HG02610 (cell line): ENCODE measurements at regions not wholly inside any gene's neighbourhood (a gene's known extent, or its start where the extent isn't known, plus 50 kb on each side); places are given as distances from the start of the nearest gene placed in this dataset.

Experiments
- ATAC-seq: cut with Tn5 transposase; IDR thresholded peaks from one replicate; pipeline ENCODE4 v1.9.1; 2021; ENCODE audit warnings: mild to moderate bottlenecking, moderate library complexity; ENCODE audit not compliant: unreplicated experiment

DNA sequence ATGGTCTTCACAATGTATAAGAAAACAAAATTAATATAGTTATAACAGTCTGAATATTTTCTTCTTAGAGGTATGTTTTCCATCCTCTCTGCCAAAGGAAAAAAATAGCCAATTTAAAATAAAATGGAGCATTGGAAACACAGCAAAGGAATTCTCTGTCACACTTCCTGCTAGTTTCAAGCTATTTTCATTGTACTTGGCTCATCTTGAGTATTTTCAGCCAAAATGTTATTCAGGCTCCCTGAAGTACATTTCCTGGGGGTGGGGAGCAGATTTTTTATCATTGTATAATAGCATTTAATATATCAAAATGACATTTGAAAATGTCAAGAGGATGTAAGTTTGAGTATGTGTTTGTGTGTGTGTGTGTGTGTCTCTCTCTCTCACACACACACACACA is 463.6 kb upstream of the REG3G start:
- no peak for ATAC-seq

DNA sequence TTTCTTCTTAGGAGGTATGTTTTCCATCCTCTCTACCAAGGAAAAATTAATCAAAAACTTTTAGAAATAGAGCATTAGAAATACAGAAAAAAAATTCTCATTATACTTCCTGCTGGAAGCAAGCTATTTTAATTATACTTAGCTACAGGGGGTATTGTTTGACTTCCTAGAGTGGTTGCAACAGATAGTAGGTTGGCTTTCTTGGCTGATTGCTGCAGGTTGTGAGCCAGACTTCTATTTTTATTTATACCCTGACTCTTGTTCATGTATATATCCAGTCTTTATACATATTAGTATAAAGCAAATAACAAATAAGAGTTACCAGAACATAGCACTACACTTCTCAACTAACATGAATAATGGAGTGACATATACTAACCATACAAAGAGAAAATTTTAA is 460.8 kb upstream of the REG3G start:
- ATAC-seq: no peak

DNA sequence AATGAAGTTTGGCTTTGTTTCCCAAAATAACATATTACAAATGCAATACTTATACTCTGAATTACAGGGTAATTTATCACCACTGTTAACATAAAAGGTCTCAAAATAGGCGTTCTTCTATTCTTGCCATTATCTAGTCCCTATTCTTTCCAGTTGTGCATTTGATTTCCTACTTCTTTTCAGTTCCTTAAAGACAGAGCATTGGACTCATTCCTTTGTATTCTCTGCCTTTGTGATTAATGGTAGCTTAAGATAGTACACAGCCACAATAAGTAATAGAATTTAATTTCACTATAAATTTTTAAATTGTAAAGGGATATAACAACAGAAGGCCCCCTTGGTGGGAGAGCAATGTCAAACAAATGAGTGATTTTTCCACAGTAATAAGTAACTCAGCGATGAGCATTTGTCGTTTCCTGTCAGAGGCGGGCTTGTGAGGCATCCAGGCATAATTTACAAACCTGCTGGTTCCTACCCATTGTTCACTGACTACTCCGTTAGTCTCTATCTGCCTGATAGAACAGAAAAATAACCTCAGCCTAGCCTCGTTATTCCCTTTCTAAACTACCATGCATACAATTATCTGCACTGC is 456.6 kb upstream of the REG3G start:
- no peak for ATAC-seq

DNA sequence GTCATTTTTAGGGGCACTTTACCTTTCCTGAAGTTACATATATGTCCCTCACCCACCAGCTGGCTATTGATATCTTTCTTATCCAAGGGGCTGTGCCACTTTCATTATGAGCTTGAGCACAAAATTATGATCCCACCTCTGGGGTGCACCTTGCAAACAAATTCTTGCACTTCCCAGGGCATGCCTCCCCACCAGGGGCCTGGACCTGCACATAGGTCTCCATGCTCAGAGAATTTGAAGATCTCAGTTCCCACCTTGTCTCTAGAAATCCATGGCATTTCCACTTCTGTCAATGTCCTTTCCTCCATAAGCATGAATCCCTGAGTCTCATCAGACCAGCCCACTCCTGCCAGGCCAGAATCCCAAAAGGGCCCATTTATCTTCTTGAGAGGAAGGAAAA is 449.1 kb upstream of the REG3G start:
- no peak for ATAC-seq

DNA sequence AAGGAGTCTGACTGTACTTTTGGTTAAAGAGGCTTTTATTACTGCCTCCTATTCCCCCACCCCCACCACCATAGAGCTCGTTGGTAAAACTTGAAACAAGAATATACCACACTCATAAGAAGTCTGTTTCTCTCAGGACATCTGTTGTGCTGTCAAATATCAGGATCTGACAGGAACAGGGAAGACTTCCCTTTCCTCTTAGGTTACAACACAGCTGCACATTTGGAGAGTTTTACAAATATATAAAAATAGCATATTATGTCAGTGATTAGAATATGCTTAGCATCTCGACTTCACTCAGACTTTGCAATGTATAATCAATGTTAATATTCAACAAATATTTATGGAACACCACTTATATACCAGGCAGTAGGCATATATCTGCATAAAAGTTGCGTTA is 439.6 kb upstream of the REG3G start:
- ATAC-seq: no peak

DNA sequence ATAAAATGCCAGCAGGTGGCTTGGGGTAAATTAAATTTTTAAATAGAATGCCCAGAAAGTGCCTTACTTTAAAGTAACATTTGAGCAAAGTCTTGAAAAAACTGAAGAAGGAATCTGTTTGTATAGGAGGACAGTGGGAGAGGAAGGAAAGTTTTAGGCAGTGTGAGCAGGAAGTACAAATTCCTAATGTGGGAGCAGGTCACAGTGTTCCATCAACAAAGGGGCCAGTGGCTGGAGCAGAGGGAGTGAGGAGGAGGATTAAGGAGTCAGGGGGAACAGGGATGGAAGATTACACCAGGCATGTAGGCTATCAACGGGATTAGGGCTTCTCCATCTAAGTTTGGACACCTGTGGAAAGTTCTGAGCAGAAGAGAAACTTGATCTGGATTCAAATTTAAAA is 439.2 kb upstream of the REG3G start:
- ATAC-seq: no peak

DNA sequence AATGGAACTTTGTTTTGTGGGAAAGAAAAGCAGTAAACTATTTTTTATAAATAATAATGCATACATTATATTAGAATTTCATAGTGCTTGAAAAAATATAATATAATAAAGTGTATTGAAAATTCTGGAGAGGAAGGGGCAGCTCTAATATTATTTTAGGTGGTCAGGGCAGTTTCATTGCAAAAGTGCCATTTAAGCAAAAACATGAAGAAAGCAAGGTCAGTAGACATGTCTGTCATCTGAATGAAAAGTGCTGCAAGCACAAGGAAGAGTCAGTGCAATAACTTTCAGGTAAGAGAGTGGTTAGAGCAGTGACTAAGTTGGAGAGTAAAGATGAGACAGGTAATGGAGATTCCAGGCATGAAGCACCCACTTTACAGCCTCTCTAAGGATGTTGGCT is 435.6 kb upstream of the REG3G start:
- no peak for ATAC-seq

DNA sequence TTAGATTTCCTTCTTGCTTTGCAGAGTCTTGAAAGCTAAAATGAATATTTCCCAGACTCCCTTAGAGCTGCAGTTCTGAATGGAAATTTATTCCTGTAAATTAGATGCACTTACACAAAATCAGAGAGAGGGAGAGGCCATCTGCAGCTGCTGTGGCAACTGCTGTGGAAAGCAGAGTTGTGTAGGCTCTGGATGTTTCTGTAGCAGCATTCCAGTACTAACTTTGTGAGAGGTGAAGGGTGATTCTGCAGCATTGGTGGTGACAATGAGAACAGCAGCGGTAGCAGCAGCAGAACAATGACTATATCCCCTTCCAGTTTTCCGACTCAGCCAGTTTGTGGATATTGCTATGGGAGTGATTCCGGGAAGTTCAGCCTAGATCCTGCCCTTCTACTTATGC is 433.0 kb upstream of the REG3G start:
- no peak for ATAC-seq

DNA sequence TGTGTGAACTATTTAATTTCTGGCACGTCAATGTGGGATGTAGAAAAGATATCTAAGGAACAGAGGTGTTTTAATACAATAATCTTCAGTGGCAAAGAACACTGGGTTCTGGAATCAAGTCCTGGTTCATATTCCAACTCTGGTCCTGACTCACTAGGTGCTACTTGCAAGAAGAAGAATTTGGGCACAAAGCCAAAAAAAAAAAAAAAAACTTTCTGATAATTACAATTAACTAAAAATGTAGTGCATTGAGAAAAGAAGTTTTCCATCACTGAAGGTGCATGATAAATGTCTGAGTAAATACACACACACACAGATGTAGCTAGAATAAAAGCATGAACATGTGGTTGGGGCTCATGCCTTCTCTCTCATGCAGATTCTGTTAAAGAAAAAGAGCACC is 424.4 kb upstream of the REG3G start:
- no peak for ATAC-seq

DNA sequence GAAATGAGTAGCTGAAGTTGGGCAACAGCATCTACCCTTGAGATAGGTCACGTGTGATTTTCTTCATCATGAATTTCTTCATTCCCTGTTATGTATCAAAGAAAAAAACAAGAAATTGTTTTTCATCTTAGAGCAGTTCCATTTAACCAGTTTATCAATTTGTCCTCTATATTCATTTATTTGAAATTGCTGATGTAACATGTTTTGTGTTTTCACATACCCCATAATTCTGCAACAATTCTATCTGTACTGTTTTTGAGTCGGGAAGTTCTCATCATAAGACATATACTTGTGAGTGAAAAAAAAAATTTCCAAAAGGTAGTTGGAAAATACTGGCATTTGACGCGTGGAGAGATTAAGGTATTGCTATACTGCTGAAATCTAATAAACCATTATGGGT is 422.6 kb upstream of the REG3G start:
- ATAC-seq: no peak

DNA sequence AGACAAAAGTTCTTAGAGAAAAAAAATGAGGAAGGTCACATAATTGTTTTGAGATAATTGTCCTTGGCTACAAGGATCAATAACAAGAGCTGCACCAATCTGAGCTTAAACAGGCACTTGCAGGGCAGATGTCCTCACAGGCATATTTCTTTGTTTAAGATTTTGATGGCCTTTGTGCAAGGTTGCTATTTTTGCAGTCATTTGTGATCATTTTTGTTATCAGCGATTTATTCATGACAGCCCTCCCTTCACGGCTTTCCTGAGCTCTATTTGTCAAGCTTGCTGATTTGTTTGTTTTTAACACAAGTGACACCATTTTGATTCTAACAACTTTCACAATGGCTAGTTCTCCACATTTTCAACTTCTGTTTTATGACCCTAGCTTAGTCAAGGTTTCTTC is 418.6 kb upstream of the REG3G start:
- ATAC-seq: no peak

DNA sequence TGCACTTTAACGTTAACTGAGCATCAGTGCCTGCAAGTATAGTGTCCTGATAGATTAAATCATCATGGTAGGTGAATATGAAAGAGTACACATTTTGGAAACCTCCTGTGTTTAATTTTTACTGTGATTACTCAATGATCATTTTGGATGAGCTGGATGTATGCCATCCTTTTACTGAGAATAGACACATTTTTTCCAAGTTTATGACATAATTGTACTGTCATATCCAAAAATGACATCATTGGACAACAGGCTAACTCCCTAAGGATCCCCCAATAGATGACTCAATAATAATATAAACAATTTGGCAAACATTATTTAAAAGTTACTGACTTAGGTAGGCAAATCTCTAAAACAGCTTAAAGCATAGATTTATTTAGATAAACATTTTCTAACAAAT is 410.8 kb upstream of the REG3G start:
- no peak for ATAC-seq

DNA sequence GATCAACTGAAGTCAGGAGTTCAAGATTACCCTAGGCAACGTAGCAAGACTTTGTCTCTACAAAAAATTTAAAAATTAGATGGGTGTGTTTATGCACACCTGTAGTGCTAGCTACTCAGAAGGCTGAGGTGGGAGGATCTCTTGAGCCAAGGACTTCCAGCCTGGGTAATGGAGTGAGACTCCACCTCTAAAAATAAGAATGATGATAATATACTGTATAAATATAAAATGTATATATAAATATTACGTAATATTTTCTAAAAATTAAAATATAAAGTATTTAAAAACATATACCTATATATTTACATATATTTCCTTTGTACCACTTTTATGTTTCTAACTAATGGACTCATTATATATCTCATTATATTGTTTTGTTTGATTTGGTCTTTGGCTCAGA is 409.5 kb upstream of the REG3G start:
- ATAC-seq: no peak

DNA sequence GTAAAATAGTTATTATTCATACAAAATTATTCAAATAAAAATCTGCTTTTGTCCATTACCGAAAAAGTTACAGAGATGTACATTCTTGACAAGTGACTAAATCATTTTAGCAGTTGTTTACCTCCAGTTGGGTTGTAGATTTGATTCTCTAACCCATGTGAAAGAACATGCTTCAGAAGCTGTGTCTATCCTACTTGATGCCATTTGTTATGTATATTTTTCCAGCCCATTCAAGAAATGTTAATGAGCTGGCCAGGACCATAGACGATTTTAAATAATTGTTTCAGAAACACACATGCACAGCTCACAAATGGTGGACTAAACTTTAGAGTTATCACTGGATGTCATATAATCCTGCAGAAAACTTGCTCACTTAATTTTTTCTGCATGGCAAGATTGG is 391.1 kb upstream of the REG3G start:
- ATAC-seq: no peak

DNA sequence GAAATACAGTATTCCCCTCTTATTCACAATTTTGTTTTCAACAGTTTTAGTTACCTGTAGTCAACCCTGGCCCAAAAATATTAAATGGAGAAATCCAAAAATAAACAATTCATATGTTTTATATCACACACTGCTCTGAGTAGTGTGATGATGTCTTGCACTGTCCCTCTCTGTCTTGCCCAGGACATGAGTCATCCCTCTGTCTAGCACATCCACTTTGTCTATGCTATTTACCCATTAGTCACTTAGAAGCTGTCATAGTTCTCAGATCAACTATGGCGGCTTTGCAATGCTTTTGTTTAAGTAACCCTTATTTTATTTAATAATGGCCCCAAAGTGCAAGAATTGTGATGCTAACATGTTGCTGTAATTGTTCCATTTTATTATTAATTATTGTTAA is 380.6 kb upstream of the REG3G start:
- no peak for ATAC-seq

DNA sequence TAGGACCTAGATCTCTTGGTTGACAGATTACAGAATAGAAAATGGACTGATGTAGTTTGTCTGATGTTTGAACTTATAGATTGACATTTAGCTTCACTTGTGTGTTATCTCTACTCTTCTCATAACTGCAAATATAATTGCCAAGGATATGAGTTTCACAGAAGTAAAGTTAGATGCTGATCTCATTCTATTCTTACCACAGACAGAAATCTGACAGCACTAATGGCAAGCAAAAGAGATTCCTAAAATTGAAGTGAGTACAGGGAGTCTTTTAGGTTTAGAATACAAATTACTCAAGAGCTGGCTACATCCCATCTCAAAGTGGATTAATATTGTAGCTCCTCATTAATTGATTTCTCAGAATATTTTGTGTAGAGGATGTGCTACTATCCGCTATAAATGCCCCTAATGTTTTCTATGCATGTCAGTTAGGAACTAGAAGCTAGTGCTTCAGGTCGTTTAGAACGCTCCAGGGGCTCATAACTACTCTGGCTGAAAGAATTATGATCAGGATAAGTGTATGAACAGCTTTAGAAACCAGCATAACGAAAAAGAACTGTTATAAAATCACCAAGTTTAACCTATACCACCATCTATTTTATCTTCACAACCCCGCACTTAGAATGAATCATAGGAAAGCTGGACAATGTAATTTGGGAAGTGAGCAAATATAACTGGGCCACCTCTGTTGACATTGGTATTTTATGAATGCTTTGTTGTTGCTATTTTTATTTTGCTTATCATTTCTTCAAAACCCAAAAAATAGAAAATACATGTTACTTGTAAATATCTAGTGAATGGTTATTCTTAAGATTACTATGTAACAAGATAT is 378.8 kb upstream of the REG3G start:
- ATAC-seq: no peak

DNA sequence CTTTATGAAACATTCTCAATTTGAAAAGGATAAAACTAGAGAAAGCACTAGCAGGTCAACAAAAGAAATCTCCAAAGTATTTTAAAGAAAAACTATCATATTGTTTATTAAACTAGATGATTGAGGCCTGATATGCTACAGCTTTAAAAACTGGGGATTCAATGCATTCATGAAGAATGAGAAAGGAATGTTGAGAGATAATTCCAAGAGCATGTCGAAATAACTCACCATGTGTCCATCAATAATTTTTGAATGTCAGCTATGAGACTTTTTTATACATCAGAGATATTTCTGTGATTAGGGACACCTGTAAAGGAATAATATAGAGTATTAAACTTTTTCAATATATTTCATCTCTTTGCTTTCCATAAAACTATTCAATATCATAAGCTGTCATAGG is 376.9 kb upstream of the REG3G start:
- ATAC-seq: no peak

DNA sequence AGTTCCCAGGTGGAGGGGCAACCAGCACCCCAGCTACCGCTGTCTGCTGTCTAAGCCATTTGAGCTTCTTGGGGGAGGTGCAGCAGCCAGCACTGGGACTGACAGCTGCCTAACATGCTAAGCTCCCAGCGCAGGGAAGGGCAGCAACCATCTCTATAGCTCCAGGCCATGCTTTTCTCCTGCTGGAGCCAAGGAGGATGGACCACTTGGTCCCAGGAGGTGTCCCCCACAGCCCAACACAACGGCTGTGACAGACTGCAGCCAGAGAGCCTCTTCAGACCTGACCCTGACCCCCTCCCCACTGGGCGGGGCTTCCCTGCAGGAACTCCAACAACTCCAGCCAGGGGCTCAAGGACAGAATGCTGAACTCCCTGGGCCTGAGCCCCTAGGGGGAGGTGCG is 370.6 kb upstream of the REG3G start:
- ATAC-seq: no peak

DNA sequence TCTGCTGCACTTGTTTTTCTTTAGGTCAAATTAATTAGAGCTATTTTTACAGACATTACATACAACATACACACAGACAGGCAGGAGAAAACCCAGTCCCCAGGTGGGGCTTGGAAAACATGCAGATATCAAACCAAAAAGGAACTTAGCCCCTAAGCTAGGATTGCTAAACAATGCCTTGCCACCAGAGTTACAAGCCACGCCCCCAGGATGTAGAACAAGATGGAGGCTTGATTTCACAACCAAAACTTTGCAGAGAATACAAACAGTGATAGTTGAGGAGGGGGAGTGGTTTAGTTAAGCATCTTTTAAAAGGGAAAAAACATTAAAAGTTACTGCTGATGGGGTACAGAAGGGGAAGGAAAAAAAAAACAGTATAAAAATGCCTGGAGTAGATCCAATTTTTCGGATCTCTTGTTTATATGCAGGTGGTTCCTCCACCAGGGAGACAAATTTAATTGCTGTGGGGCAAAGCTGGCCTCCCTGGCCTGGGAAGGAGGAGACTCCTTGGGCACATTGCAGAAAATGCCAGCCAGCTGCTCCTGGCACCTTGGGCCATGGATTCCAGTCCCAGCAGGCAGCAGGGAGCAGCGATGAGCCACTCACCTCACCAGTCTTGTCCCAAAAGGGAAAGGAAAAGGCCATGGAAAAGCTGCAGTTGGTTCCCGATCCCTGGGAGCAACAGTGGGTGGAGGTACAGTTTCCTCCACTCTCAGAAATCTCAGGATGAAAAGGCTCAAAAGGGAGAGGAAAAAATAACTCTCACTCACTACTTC is 348.4 kb upstream of the REG3G start:
- ATAC-seq: no peak

DNA sequence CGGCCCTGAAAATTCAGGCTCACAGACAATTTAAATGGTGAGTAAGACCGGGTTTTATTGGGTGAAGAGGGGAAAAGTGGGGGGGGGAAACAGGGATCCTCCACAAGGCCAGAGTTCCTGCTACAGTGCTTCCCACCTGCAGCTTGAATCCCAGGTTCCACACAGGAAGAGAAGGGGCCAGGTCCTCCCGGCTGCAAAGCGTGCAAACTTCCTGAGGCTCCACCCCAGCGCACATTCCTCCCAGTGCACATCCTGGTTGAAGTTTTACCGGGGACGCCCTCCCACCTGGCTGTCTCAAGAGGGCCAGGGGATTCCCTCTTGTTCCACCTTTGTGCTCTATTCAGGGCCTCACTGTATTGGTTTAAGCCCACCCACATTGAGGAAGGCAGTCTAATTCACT is 347.7 kb upstream of the REG3G start:
- no peak for ATAC-seq

DNA sequence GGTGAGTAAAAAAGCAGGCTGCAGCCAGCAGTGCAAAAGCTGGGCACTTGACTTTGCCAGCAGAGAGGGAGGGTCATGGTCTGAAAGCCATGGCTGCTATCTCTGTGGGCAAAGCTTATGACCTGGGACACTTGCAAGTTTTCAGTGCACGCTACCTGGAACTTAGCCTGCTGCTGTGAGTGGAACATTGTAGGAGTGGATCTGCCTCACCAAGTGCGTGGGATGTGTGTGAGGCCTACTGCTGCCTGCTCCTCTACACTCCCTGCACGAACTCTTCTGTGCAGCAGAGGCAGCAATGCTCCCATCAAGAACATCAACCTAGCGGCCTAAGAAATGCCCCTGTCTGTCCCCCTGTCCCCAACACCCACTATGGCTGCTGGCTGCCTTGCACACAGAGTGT is 344.1 kb upstream of the REG3G start:
- ATAC-seq: no peak

DNA sequence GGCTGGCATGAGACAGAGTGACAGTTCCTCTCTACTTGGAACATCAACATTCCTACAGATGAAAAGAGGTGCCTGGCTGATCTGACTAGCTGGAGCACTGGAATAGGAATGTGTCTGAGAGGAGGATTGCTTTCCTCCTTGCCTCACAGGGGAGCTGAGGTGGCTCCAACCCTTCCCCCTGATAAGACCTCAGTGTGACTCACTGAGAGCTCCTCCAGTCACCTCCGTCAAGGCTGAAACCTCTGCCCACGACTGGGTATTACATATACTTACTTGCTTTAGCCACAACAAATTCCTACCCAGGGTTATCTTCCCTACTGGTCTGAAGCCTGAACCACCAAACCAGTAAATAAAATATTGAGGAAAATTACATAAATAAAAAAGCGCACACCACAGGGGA is 342.7 kb upstream of the REG3G start:
- no peak for ATAC-seq
